ENCODE measurements at regions not wholly inside any gene's neighbourhood (a gene's known extent, or its start where the extent isn't known, plus 50 kb on each side); places are given as distances from the start of the nearest gene placed in this dataset.
A peak's percentile ranks its signal among the peaks of the same experiment; 100 is the strongest.

- no peak for DNase-seq (ENCODE audit: low spot score)
- FAIRE-seq: no peak
Measured at GRCh38 chr2:150983314-150983897, 278.3 kb downstream of the RBM43 start.

GRCh38 chr2:150981826-150982225, 279.8 kb downstream of the RBM43 start:
- DNase-seq (ENCODE audit: low spot score) (no peak), FAIRE-seq (no peak)

GRCh38 chr2:150978053-150978452, 283.6 kb downstream of the RBM43 start:
- FAIRE-seq (no peak), DNase-seq (ENCODE audit: low spot score) (no peak)

- FAIRE-seq: no peak
- no peak for DNase-seq (ENCODE audit: low spot score)
Measured at GRCh38 chr2:150977296-150977695, 284.4 kb downstream of the RBM43 start.

- DNase-seq (ENCODE audit: low spot score) (no peak), FAIRE-seq (no peak)
Measured at GRCh38 chr2:150976604-150977003, 285.1 kb downstream of the RBM43 start.

GRCh38 chr2:150974864-150975263, 286.8 kb downstream of the RBM43 start:
- DNase-seq (ENCODE audit: low spot score): no peak
- FAIRE-seq: no peak

GRCh38 chr2:150974234-150974633, 287.4 kb downstream of the RBM43 start:
- FAIRE-seq (no peak), DNase-seq (ENCODE audit: low spot score) (no peak)

- FAIRE-seq (no peak), DNase-seq (ENCODE audit: low spot score) (no peak)
Measured at GRCh38 chr2:150971910-150972309, 289.8 kb downstream of the RBM43 start.

- DNase-seq (ENCODE audit: low spot score) (no peak), FAIRE-seq (no peak)
Measured at GRCh38 chr2:150963336-150963735, 298.3 kb downstream of the RBM43 start.

GRCh38 chr2:150955231-150955630, 306.4 kb downstream of the RBM43 start:
- no peak for FAIRE-seq

GRCh38 chr2:150946831-150947230, 314.8 kb downstream of the RBM43 start:
- peak; percentile 35 for FAIRE-seq
- DNase-seq (ENCODE audit: low spot score): no peak

More at GRCh38 chr2:150955231-150955630, 306.4 kb downstream of the RBM43 start:
- no peak for DNase-seq (ENCODE audit: low spot score)

GRCh38 chr2:150944315-150944714, 317.3 kb downstream of the RBM43 start:
- DNase-seq (ENCODE audit: low spot score) (no peak), FAIRE-seq (no peak)

GRCh38 chr2:150939087-150939486, 322.6 kb downstream of the RBM43 start:
- FAIRE-seq (no peak), DNase-seq (ENCODE audit: low spot score) (no peak)

GRCh38 chr2:150938527-150938926, 323.1 kb downstream of the RBM43 start:
- FAIRE-seq (peak; percentile 71), DNase-seq (ENCODE audit: low spot score) (no peak)

- DNase-seq (ENCODE audit: low spot score): no peak
- FAIRE-seq: no peak
Measured at GRCh38 chr2:150937030-150937429, 324.6 kb downstream of the RBM43 start.

GRCh38 chr2:150931451-150931850, 330.2 kb downstream of the RBM43 start:
- no peak for DNase-seq (ENCODE audit: low spot score)
- FAIRE-seq: no peak

- DNase-seq (ENCODE audit: low spot score): no peak
- FAIRE-seq: no peak
Measured at GRCh38 chr2:150925611-150926010, 336.1 kb downstream of the RBM43 start.

- no peak for FAIRE-seq
- no peak for DNase-seq (ENCODE audit: low spot score)
Measured at GRCh38 chr2:150924878-150925277, 336.8 kb downstream of the RBM43 start.

- no peak for FAIRE-seq
Measured at GRCh38 chr2:150919901-150920300, 341.8 kb downstream of the RBM43 start.

GRCh38 chr2:150917961-150918713, 343.5 kb downstream of the RBM43 start:
- DNase-seq (ENCODE audit: low spot score) (no peak), FAIRE-seq (no peak)

More at GRCh38 chr2:150919901-150920300, 341.8 kb downstream of the RBM43 start:
- DNase-seq (ENCODE audit: low spot score): no peak

- DNase-seq (ENCODE audit: low spot score): no peak
Measured at GRCh38 chr2:150916467-150917396, 344.9 kb downstream of the RBM43 start.

GRCh38 chr2:150911766-150912280, 349.8 kb downstream of the RBM43 start:
- DNase-seq (ENCODE audit: low spot score): peak; percentile 50
- no peak for FAIRE-seq

More at GRCh38 chr2:150916467-150917396, 344.9 kb downstream of the RBM43 start:
- FAIRE-seq: no peak

Data from RCC 7860 (cell line).